ENCODE measurements at regions not wholly inside any gene's neighbourhood (a gene's known extent, or its start where the extent isn't known, plus 50 kb on each side); places are given as distances from the start of the nearest gene placed in this dataset.

GRCh38 chr1:68377098-68377497 lies 72.7 kb downstream of the RPE65 start:
- TF ChIP-seq EZH2phosphoT487 (conservative IDR thresholded peaks at IDR 0.05; ENCODE audit: low read length), result no peak
- no peak for TF ChIP-seq CTCF (IDR thresholded peaks at IDR 0.05; ENCODE audit: insufficient read depth, low read length, poor library complexity, severe bottlenecking)
